ENCODE measurements at regions not wholly inside any gene's neighbourhood (a gene's known extent, or its start where the extent isn't known, plus 50 kb on each side); places are given as distances from the start of the nearest gene placed in this dataset.

GRCh38 chr7:12136523-12136922 lies 74.6 kb upstream of the TMEM106B start:
- DNase-seq = no peak

- DNase-seq = no peak
These were observed 73.8 kb upstream of the TMEM106B start for GRCh38 chr7:12137283-12137682.

GRCh38 chr7:12138421-12138820 lies 72.7 kb upstream of the TMEM106B start:
- no peak for DNase-seq

- no peak for DNase-seq
These were observed 71.7 kb upstream of the TMEM106B start for GRCh38 chr7:12139416-12139815.

- no peak for DNase-seq
These were observed 64.3 kb upstream of the TMEM106B start for GRCh38 chr7:12146813-12147212.

- no peak for DNase-seq
These were observed 58.7 kb upstream of the TMEM106B start for GRCh38 chr7:12152196-12152918.

GRCh38 chr7:12154119-12154518 lies 57.0 kb upstream of the TMEM106B start:
- DNase-seq = no peak

GRCh38 chr7:12157517-12157916 lies 53.6 kb upstream of the TMEM106B start:
- no peak for DNase-seq

- no peak for DNase-seq
These were observed 52.6 kb upstream of the TMEM106B start for GRCh38 chr7:12158334-12159060.

- DNase-seq = no peak
These were observed 49.9 kb upstream of the TMEM106B start for GRCh38 chr7:12161146-12161545.
